ENCODE measurements at regions not wholly inside any gene's neighbourhood (a gene's known extent, or its start where the extent isn't known, plus 50 kb on each side); places are given as distances from the start of the nearest gene placed in this dataset.

GRCh38 chr4:54487491-54487890, 170.3 kb upstream of the KIT start:
- ATAC-seq (no peak), DNase-seq (ENCODE audit: low read depth in 1 of 2, low spot score in 1 of 2) (no peak), FAIRE-seq (no peak)
- Histone ChIP-seq H3K4me2 (no peak overlapping the region), H3K9me3 (no peaks in the 10 kb centered on the region), H3K4me1 (no peaks in the 10 kb centered on the region), H3K27ac (no peak overlapping the region), H3K4me3 (no peak overlapping the region)
- CTCF ChIA-PET = no interaction called here
- TF ChIP-seq EHMT2 (IDR thresholded peaks at IDR 0.05; ENCODE audit: low read depth) (no peak), RARB (CRISPR knock-in tag; IDR thresholded peaks at IDR 0.05) (no peak)
- WGBS (ENCODE audit: missing lambda C conversion rate) = 71% methylated on average over 2 of the region's 2 CpGs
- POLR2A ChIA-PET = no interaction called here

- 7% methylated on average over 3 of the region's 3 CpGs for whole genome bisulfite sequencing (ENCODE audit: missing lambda C conversion rate)
- DNase-seq (ENCODE audit: low read depth in 1 of 2, low spot score in 1 of 2) (no peak), FAIRE-seq (no peak), ATAC-seq (no peak)
- TF ChIP-seq NR3C1 (IDR thresholded peaks at IDR 0.05) (no peak), CHD2 (IDR thresholded peaks at IDR 0.05; ENCODE audit: low read length, partially characterized antibody) (no peak), HEYL (CRISPR knock-in tag; IDR thresholded peaks at IDR 0.05) (no peak)
- H3K27ac ChIP-seq = no peak overlapping the region
- no peaks in the 10 kb centered on the region for H3K9me3 ChIP-seq
- no peak overlapping the region for H3K4me3 ChIP-seq
- no peak overlapping the region for H3K4me2 ChIP-seq
- POLR2A ChIA-PET = no interaction called here
- no peaks in the 10 kb centered on the region for H3K4me1 ChIP-seq
- CTCF ChIA-PET = no interaction called here
Measured at GRCh38 chr4:54493862-54494261, 163.9 kb upstream of the KIT start.

DNA sequence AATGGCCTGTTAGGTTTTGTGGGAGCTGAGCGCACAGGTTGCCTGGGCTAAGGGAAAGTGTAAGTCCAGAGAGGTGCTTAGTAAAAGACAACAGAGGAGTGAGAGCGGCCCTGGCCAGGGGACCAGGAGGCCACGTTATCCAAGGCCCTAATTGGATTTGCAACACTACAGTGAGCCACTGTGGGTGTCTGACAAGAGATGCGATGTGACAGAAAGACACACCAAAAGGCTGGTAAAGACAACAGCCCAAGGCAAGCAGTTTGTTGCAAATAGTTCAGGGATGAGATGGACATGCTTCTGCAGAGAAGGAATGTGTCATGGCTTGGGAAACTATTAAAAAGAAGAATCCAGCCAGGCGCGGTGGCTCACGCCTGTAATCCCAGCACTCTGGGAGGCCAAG, 162.7 kb upstream of the KIT start:
- Histone ChIP-seq H3K4me3 (no peak overlapping the region), H3K9me3 (no peaks in the 10 kb centered on the region), H3K4me1 (no peaks in the 10 kb centered on the region), H3K27ac (no peak overlapping the region), H3K4me2 (no peak overlapping the region)
- ATAC-seq = no peak
- WGBS (ENCODE audit: missing lambda C conversion rate) = 72% methylated on average over 7 of the region's 7 CpGs
- no peak for FAIRE-seq
- POLR2A ChIA-PET = no interaction called here
- DNase-seq (ENCODE audit: low read depth in 1 of 2, low spot score in 1 of 2) = no peak
- no peak for TF ChIP-seq FOSL2 (IDR thresholded peaks at IDR 0.05)
- no peak for TF ChIP-seq FOSL2 (CRISPR knock-in tag; IDR thresholded peaks at IDR 0.05)
- TF ChIP-seq FOXS1 (CRISPR knock-in tag; IDR thresholded peaks at IDR 0.05) = no peak
- TF ChIP-seq EP300 (IDR thresholded peaks at IDR 0.05) = no peak
- no peak for TF ChIP-seq RNF2 (IDR thresholded peaks at IDR 0.05; ENCODE audit: borderline replicate concordance, low read depth)
- no peak for TF ChIP-seq ZFP36 (IDR thresholded peaks at IDR 0.05; ENCODE audit: borderline replicate concordance, partially characterized antibody)
- no peak for TF ChIP-seq CBX8 (IDR thresholded peaks at IDR 0.05)
- no peak for TF ChIP-seq RFX5 (IDR thresholded peaks at IDR 0.05)
- TF ChIP-seq POLR2A (IDR thresholded peaks at IDR 0.05; ENCODE audit: low read length) = no peak
- CTCF ChIA-PET = no interaction called here

GRCh38 chr4:54495641-54496040, 162.1 kb upstream of the KIT start:
- no peak overlapping the region for H3K4me3 ChIP-seq
- DNase-seq (ENCODE audit: low read depth in 1 of 2, low spot score in 1 of 2) (no peak), FAIRE-seq (no peak)

More at GRCh38 chr4:54495641-54496040, 162.1 kb upstream of the KIT start:
- CTCF ChIA-PET = no interaction called here
- Histone ChIP-seq H3K4me2 (no peak overlapping the region), H3K9me3 (no peaks in the 10 kb centered on the region), H3K4me1 (no peaks in the 10 kb centered on the region), H3K27ac (no peak overlapping the region)
- POLR2A ChIA-PET = no interaction called here
- TF ChIP-seq EP300 (IDR thresholded peaks at IDR 0.05) = no peak
- TF ChIP-seq POLR2A (IDR thresholded peaks at IDR 0.05; ENCODE audit: low read length) = no peak
- no peak for TF ChIP-seq MAZ (IDR thresholded peaks at IDR 0.05; ENCODE audit: borderline replicate concordance, low read depth, low read length)
- TF ChIP-seq PHF8 (IDR thresholded peaks at IDR 0.05; ENCODE audit: borderline replicate concordance, low read depth) = no peak
- TF ChIP-seq FOSL2 (IDR thresholded peaks at IDR 0.05) = no peak
- no peak for TF ChIP-seq FOSL2 (CRISPR knock-in tag; IDR thresholded peaks at IDR 0.05)
- TF ChIP-seq HOXA7 (CRISPR knock-in tag; IDR thresholded peaks at IDR 0.05) = no peak
- no peak for TF ChIP-seq CTCF (IDR thresholded peaks at IDR 0.05)
- no peak for TF ChIP-seq TFCP2L1 (CRISPR knock-in tag; IDR thresholded peaks at IDR 0.05)
- TF ChIP-seq, protein P1, sequence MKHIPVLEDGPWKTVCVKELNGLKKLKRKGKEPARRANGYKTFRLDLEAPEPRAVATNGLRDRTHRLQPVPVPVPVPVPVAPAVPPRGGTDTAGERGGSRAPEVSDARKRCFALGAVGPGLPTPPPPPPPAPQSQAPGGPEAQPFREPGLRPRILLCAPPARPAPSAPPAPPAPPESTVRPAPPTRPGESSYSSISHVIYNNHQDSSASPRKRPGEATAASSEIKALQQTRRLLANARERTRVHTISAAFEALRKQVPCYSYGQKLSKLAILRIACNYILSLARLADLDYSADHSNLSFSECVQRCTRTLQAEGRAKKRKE (CRISPR knock-in tag; IDR thresholded peaks at IDR 0.05; ENCODE audit: low read depth) = no peak
- no peak for TF ChIP-seq TP53 (CRISPR knock-in tag; IDR thresholded peaks at IDR 0.05)
- TF ChIP-seq RNF2 (IDR thresholded peaks at IDR 0.05; ENCODE audit: borderline replicate concordance, low read depth) = no peak
- no peak for TF ChIP-seq BHLHE40 (IDR thresholded peaks at IDR 0.05; ENCODE audit: low read depth, low read length)
- no peak for TF ChIP-seq JUN (IDR thresholded peaks at IDR 0.05)
- ATAC-seq = no peak
- WGBS (ENCODE audit: missing lambda C conversion rate) = 67% methylated on average over 3 of the region's 3 CpGs

All from A549 (cell line).